HCT116 (cell line): ENCODE measurements at regions not wholly inside any gene's neighbourhood (a gene's known extent, or its start where the extent isn't known, plus 50 kb on each side); places are given as distances from the start of the nearest gene placed in this dataset.

Source experiments
- ATAC-seq: fragments of 200-7000 bp; cut with Tn5 transposase; 2 replicates; pipeline ENCODE4 v1.9.1; 2020; ENCODE audit warnings: mild to moderate bottlenecking, moderate library complexity
- BruUV-seq: library from RNA; stranded (reverse); fragments of 400-500 nt; replicated peaks from 2 replicates; lab custom pipeline; 2021; lab: Mats Ljungman, UMichigan
- CTCF ChIA-PET: fragments of 300-600 bp; sonication (Branson Sonifier 250); formaldehyde crosslinking; loops from one replicate; lab custom pipeline; 2021; ENCODE audit warnings: antibody characterized with exemption; lab: Charles Lee
- POLR2A ChIA-PET: fragments of 300-600, 350-600 bp; sonication (Branson Sonifier 250); formaldehyde crosslinking; loops from one replicate; lab custom pipeline; 2021; ENCODE audit warnings: antibody characterized with exemption; lab: Charles Lee
- RAD21 ChIA-PET, 2 experiments: fragments of 300-600 bp; sonication (Branson Sonifier 250); formaldehyde crosslinking; loops; one replicate each; lab custom pipeline; 2023; ENCODE audit warnings: low total read pairs in 2 of 2; ENCODE audit not compliant: uncharacterized antibody in 2 of 2, unreplicated experiment in 2 of 2, low non-redundant PET in 1 of 2; lab: Charles Lee
- DNase-seq: peaks from one replicate; pipeline ENCODE4 v3.0.0-alpha.2; 2010; ENCODE audit warnings: low read depth, low spot score
- H2AFZ ChIP-seq: fragments of 200-600 bp; shearing (Covaris generic), sonication (generic); 2 replicates; pipeline ENCODE4 v1.6.1; 2017; ENCODE audit warnings: low read depth, mixed run types, mixed read lengths, antibody characterized with exemption, low read length; ENCODE audit not compliant: poor library complexity, severe bottlenecking
- H3K27ac ChIP-seq: 2 replicates; pipeline ENCODE4 v1.5.1; 2012; ENCODE audit warnings: low read depth, low read length
- H3K27me3 ChIP-seq: fragments of 200-600 bp; sonication (generic); 2 replicates; pipeline ENCODE4 v1.6.1; 2016; ENCODE audit warnings: mixed run types, low read length, mixed read lengths; ENCODE audit not compliant: insufficient read depth
- H3K36me3 ChIP-seq, 2 experiments: fragments of 200-500 bp in 1 of 2; fragments of 200-600 bp in 1 of 2; sonication (Bioruptor generic) in 1 of 2; sonication (generic) in 1 of 2; 2 replicates each; pipeline versions ENCODE4 v1.5.1 to v1.6.1; 2014 to 2016; ENCODE audit warnings: low read length in 2 of 2, inconsistent platforms in 1 of 2, mixed read lengths in 1 of 2, mixed run types in 1 of 2; ENCODE audit not compliant: insufficient read depth in 2 of 2, control insufficient read depth in 1 of 2
- H3K4me1 ChIP-seq, 2 experiments: fragments of 200-600 bp in 1 of 2; sonication (generic) in 1 of 2; 2 replicates each; pipeline versions ENCODE4 v1.5.1 to v1.6.1; 2012 to 2017; ENCODE audit warnings: low read length in 2 of 2, inconsistent platforms in 1 of 2, mild to moderate bottlenecking in 1 of 2, mixed read lengths in 1 of 2, mixed run types in 1 of 2, moderate library complexity in 1 of 2; ENCODE audit not compliant: insufficient read depth in 2 of 2, control insufficient read depth in 1 of 2
- H3K4me2 ChIP-seq: fragments of 200-600 bp; sonication (generic); 2 replicates; pipeline ENCODE4 v1.6.1; 2017; ENCODE audit warnings: mixed run types, low read length, mixed read lengths
- H3K4me3 ChIP-seq, 2 experiments: fragments of 200-600 bp in 1 of 2; sonication (generic) in 1 of 2; replicated peaks in 1 of 2; 2 replicates each; pipeline ENCODE4 v1.5.1; 2011 to 2016; ENCODE audit warnings: low read length in 2 of 2, control low read depth in 1 of 2, low read depth in 1 of 2, mild to moderate bottlenecking in 1 of 2, mixed read lengths in 1 of 2, mixed run types in 1 of 2
- H3K79me2 ChIP-seq: fragments of 200-600 bp; sonication (generic); 2 replicates; pipeline ENCODE4 v1.6.1; 2017; ENCODE audit warnings: mild to moderate bottlenecking, mixed run types, low read length, moderate library complexity, mixed read lengths; ENCODE audit not compliant: insufficient read depth
- H3K9ac ChIP-seq: fragments of 200-600 bp; sonication (generic); 2 replicates; pipeline ENCODE4 v1.6.1; 2016; ENCODE audit warnings: low read length, mixed read lengths
- H3K9me2 ChIP-seq: fragments of 200-600 bp; sonication (generic), shearing (Covaris generic); 2 replicates; pipeline ENCODE4 v1.6.1; 2017; ENCODE audit warnings: mixed run types, mild to moderate bottlenecking, moderate library complexity; ENCODE audit not compliant: insufficient read depth
- H3K9me3 ChIP-seq, 2 experiments: fragments of 200-500 bp in 1 of 2; fragments of 200-600 bp in 1 of 2; sonication (Bioruptor generic) in 1 of 2; sonication (generic) in 1 of 2; 2 replicates each; pipeline ENCODE4 v1.6.1; 2014 to 2017; ENCODE audit warnings: low read length in 2 of 2, mixed read lengths in 2 of 2, inconsistent platforms in 1 of 2, low read depth in 1 of 2, mild to moderate bottlenecking in 1 of 2, mixed run types in 1 of 2, moderate library complexity in 1 of 2; ENCODE audit not compliant: control insufficient read depth in 1 of 2, insufficient read depth in 1 of 2
- H4K20me1 ChIP-seq: fragments of 200-600 bp; sonication (generic), shearing (Covaris generic); 2 replicates; pipeline ENCODE4 v1.6.1; 2017; ENCODE audit warnings: mixed run types, mild to moderate bottlenecking, moderate library complexity; ENCODE audit not compliant: insufficient read depth
- CBX3 ChIP-seq: IDR thresholded peaks from 2 replicates; pipeline ENCODE4 v1.6.1; 2012; ENCODE audit warnings: low read depth
- CEBPB ChIP-seq: IDR thresholded peaks from 2 replicates; pipeline ENCODE4 v1.6.1; 2012; ENCODE audit warnings: low read depth
- EGR1 ChIP-seq: IDR thresholded peaks from 2 replicates; pipeline ENCODE4 v1.6.1; 2012; ENCODE audit warnings: low read depth
- ELF1 ChIP-seq: IDR thresholded peaks from 2 replicates; pipeline ENCODE4 v1.6.1; 2012; ENCODE audit warnings: low read depth, borderline replicate concordance
- EZH2 ChIP-seq: fragments of 200-600 bp; sonication (generic); IDR thresholded peaks from 2 replicates; pipeline ENCODE4 v1.6.1; 2017; ENCODE audit warnings: antibody characterized with exemption, mixed run types
- FOSL1 ChIP-seq: IDR thresholded peaks from 2 replicates; pipeline ENCODE4 v1.6.1; 2012; ENCODE audit warnings: low read depth
- JUND ChIP-seq: IDR thresholded peaks from 2 replicates; pipeline ENCODE4 v1.6.1; 2012
- RAD21 ChIP-seq: IDR thresholded peaks from 2 replicates; pipeline ENCODE4 v1.6.1; 2012; ENCODE audit warnings: low read depth, mild to moderate bottlenecking
- SP1 ChIP-seq: IDR thresholded peaks from 2 replicates; pipeline ENCODE4 v1.6.1; 2012; ENCODE audit warnings: low read depth
- TCF7L2 ChIP-seq: IDR thresholded peaks from 2 replicates; pipeline ENCODE4 v1.7.0; 2011; ENCODE audit warnings: borderline replicate concordance, inconsistent platforms; ENCODE audit not compliant: insufficient read depth, insufficient read length; ENCODE audit errors: extremely low read depth
- ZNF274 ChIP-seq: fragments of 200-500 bp; sonication (Bioruptor generic); IDR thresholded peaks from 2 replicates; pipeline ENCODE4 v1.6.1; 2014; ENCODE audit warnings: mild to moderate bottlenecking, low read depth, low read length, inconsistent platforms
- intact Hi-C: fragments of 100-400 bp; cut with micrococcal nuclease; formaldehyde crosslinking; loops from 2 replicates; pipeline ENCODE4 v1.10.0; 2022
- TF ChIP-seq, protein P1 (sequence below): IDR thresholded peaks from 2 replicates; pipeline ENCODE4 v1.6.1; 2012
- TF ChIP-seq, protein P2 (sequence below): IDR thresholded peaks from 2 replicates; pipeline ENCODE4 v1.6.1; 2012

DNA sequence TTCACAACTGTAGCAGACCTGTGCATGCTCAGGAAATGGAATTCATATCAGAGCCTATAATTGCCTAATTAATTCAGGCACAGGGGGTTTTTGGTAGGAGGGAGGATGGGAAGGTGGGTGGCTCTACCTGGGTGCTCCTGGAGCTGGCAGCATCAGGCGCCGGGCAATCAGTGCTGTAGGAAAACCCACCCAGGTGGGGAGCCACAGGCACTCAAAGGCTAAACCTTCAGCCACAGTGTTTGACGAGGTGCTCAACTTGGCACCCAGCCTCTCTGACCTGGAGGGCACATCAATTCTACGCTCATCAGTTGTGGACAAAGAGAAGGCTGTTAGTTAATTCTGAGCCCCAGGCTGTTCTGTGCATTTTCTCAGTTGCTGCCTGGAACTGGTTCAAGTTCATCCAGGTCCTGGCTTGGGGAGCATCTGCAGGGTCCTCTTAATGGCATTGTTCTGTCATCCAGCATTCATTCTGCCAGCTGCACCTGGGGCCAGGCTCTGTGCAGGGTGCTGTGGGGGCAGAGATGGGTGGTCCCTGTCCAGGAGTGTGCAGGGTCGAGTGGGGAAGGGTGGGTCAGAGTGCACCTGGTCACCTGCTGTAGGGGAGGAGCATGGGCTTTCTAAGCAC lies 54.1 kb upstream of the NPTX2 start:
- TF ChIP-seq, protein P1, sequence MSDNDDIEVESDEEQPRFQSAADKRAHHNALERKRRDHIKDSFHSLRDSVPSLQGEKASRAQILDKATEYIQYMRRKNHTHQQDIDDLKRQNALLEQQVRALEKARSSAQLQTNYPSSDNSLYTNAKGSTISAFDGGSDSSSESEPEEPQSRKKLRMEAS, result no peak
- TF ChIP-seq CEBPB (no peak), FOSL1 (no peak), SP1 (no peak), RAD21 (no peak), CBX3 (no peak)
- TF ChIP-seq, protein P2, sequence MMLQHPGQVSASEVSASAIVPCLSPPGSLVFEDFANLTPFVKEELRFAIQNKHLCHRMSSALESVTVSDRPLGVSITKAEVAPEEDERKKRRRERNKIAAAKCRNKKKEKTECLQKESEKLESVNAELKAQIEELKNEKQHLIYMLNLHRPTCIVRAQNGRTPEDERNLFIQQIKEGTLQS, result no peak
- TF ChIP-seq, all 23 proteins: peak for 0
- Histone ChIP-seq H4K20me1 (no peaks in the 10 kb centered on the region), H3K4me1 (peaks cover 7 to 21% of the 10 kb centered on the region in 2 experiments), H2AFZ (no peak overlapping the region), H3K9me3 (no peaks in the 10 kb centered on the region; a peak in 1 of 4 replicates), H3K27ac (no peak overlapping the region), H3K79me2 (no peaks in the 10 kb centered on the region), H3K9ac (no peak overlapping the region), H3K4me2 (no peak overlapping the region), H3K36me3 (no peaks in the 10 kb centered on the region), H3K27me3 (no peaks in the 10 kb centered on the region), H3K9me2 (no peaks in the 10 kb centered on the region), H3K4me3 (no peak overlapping the region)
- intact Hi-C loops, result no loop called here
- ChIA-PET RAD21 (no interaction called here), CTCF (no interaction called here), POLR2A (no interaction called here)
- BruUV-seq, result no TSS peak
- ATAC-seq (no peak), DNase-seq (no peak)

DNA sequence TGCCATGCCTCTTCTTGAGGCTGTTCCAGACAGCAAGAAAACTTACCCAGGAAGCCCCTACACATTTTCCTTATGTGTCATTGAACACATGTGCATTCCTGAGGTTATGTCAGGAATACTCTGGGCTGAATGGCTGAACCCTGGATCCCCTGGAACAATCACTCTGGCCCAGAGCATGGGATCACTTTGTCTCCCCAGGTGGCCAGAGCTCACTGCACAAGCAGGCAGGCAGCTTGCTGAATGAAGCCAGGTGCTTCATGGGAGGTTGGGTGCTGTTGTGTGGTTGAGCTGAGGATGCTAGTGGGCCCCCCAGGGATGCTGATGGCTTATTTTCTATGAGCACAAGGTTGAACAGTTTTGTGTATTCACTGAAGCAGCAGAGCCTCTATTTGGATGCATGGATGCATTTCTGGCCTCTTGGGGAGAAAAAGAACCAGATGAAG lies 54.7 kb upstream of the NPTX2 start:
- ChIA-PET CTCF (no interaction called here), RAD21 (no interaction called here), POLR2A (no interaction called here)
- H3K9me3 ChIP-seq, result no peaks in the 10 kb centered on the region; a peak in 1 of 4 replicates
- TF ChIP-seq TCF7L2 (no peak), EZH2 (no peak), JUND (no peak), ELF1 (no peak), ZNF274 (no peak), EGR1 (no peak), RAD21 (no peak)
- TF ChIP-seq, protein P2, result no peak
- no peaks in the 10 kb centered on the region for H4K20me1 ChIP-seq
- no peak overlapping the region for H3K9ac ChIP-seq
- DNase-seq (no peak), ATAC-seq (no peak)
- no peaks in the 10 kb centered on the region for H3K36me3 ChIP-seq
- no peak overlapping the region for H3K27ac ChIP-seq
- H3K4me2 ChIP-seq, result no peak overlapping the region
- peaks cover 11 to 26% of the 10 kb centered on the region in 2 experiments for H3K4me1 ChIP-seq
- H3K4me3 ChIP-seq, result no peak overlapping the region
- BruUV-seq, result no TSS peak
- intact Hi-C loops, result no loop called here
- no peaks in the 10 kb centered on the region for H3K27me3 ChIP-seq
- no peaks in the 10 kb centered on the region for H3K9me2 ChIP-seq
- no peaks in the 10 kb centered on the region for H3K79me2 ChIP-seq
- no peak overlapping the region for H2AFZ ChIP-seq
